PFSK-1 (cell line): ENCODE measurements at regions not wholly inside any gene's neighbourhood (a gene's known extent, or its start where the extent isn't known, plus 50 kb on each side); places are given as distances from the start of the nearest gene placed in this dataset.

Experiments used
- FOXP2 ChIP-seq: optimal IDR thresholded peaks from 2 replicates; pipeline ENCODE3; 2011; ENCODE audit warnings: borderline replicate concordance, control low read depth, inconsistent platforms; ENCODE audit not compliant: insufficient read depth; ENCODE audit errors: extremely low read length, extremely low read depth
- POLR2AphosphoS5 ChIP-seq: IDR thresholded peaks from 2 replicates; pipeline ENCODE4 v1.6.1; 2012; ENCODE audit warnings: low read depth, mild to moderate bottlenecking, control low read depth, low read length, moderate library complexity
- REST ChIP-seq, 2 experiments: IDR thresholded peaks; 2 replicates each; pipeline versions ENCODE4 v1.6.1 to v1.8.0; 2011 to 2012; ENCODE audit warnings: low read depth in 2 of 2, low read length in 2 of 2, control low read depth in 1 of 2, inconsistent platforms in 1 of 2, mild to moderate bottlenecking in 1 of 2, moderate library complexity in 1 of 2; ENCODE audit not compliant: insufficient read depth in 1 of 2
- SIN3A ChIP-seq: IDR thresholded peaks from 2 replicates; pipeline ENCODE4 v1.6.1; 2012; ENCODE audit warnings: mild to moderate bottlenecking, low read length, moderate library complexity, borderline replicate concordance; ENCODE audit not compliant: insufficient read depth
- TAF1 ChIP-seq: IDR thresholded peaks from 2 replicates; pipeline ENCODE4 v1.6.1; 2012; ENCODE audit warnings: low read length, control low read depth, borderline replicate concordance; ENCODE audit not compliant: insufficient read depth

GRCh38 chr7:156470399-156471320 lies 169.9 kb upstream of the RNF32 start:
- TF ChIP-seq FOXP2 = no peak
- TF ChIP-seq REST (IDR thresholded peaks at IDR 0.05; ENCODE audit: insufficient read depth in 1 of 2, low read depth in 2 of 2, low read length in 2 of 2) = no peak
- TF ChIP-seq SIN3A = no peak

GRCh38 chr7:156466955-156467625 lies 173.5 kb upstream of the RNF32 start:
- TF ChIP-seq SIN3A (no peak), TAF1 (no peak), FOXP2 (no peak), POLR2AphosphoS5 (no peak)

DNA sequence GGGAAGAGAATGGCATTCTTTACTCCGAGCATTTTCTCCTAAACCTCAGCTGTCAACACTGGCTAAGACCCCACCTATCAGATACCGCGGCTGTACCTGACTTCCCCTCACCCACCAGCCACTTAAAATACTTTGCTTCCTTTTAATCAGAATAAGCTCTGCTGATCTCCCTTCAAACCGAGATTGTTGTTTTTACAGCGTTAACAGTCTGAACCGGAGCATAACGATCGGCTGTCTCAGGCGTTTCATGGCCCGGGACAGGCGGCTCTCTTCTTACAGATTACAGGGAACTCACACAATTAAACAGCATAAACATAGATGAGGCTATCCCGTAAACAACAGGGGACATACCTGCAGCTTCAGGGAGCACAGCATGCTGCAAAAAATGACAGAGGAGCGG lies 174.3 kb upstream of the RNF32 start:
- TF ChIP-seq TAF1 = no peak
- no peak for TF ChIP-seq FOXP2
- TF ChIP-seq SIN3A = no peak
- no peak for TF ChIP-seq REST (IDR thresholded peaks at IDR 0.05; ENCODE audit: insufficient read depth in 1 of 2, low read depth in 2 of 2, low read length in 2 of 2)
- no peak for TF ChIP-seq POLR2AphosphoS5

DNA sequence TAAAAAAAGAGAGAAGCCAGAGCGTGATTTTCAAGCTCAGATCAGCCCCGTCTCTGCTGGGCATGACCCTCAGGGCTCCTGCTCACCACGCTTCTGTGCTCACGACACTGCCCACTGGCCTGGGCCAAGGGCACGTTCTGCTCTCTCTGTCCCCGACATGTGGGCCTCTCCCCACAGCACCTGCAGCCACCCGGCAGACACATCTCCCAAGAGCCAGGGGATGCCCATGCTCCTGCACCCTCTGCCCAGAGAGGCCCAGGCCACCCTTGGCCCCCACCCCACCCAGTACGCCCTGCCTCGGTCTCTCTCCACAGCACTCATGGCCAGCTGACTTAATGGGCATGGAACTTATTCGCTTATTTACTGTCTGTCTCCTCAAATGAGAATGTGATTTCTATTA lies 175.4 kb upstream of the RNF32 start:
- TF ChIP-seq POLR2AphosphoS5 = no peak
- TF ChIP-seq FOXP2 = no peak

- TF ChIP-seq SIN3A (no peak), TAF1 (no peak), POLR2AphosphoS5 (no peak), FOXP2 (no peak), REST (IDR thresholded peaks at IDR 0.05; ENCODE audit: insufficient read depth in 1 of 2, low read depth in 2 of 2, low read length in 2 of 2) (no peak)
Measured at GRCh38 chr7:156464339-156464738, 176.2 kb upstream of the RNF32 start.

DNA sequence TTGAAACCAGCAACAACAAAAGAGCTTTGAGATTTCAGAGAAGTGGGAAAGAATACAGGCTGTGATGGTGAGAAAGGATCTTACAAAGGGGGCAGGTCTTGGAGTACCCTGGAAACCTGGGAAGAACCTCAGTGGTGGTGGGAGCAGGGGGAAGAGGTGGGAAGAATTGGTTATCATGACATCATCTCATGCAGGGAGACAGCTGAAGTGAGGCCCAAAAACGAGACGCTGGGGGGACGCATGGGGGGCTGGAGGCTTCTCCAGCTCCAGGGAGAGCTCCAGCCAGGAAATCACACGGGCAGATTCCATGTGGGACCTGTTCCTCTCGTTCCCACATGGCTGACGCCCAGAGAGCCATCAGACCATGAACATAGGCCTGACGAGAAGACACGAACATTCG lies 177.3 kb upstream of the RNF32 start:
- TF ChIP-seq REST (IDR thresholded peaks at IDR 0.05; ENCODE audit: insufficient read depth in 1 of 2, low read depth in 2 of 2, low read length in 2 of 2) (no peak), TAF1 (no peak), SIN3A (no peak)
